ENCODE measurements at regions not wholly inside any gene's neighbourhood (a gene's known extent, or its start where the extent isn't known, plus 50 kb on each side); places are given as distances from the start of the nearest gene placed in this dataset.

- TF ChIP-seq EZH2phosphoT487 (conservative IDR thresholded peaks at IDR 0.05; ENCODE audit: low read length): no peak
- TF ChIP-seq CTCF (IDR thresholded peaks at IDR 0.05; ENCODE audit: insufficient read depth, low read length, poor library complexity, severe bottlenecking): no peak
- Histone ChIP-seq H2AFZ (ENCODE audit: low read depth, low read length, severe bottlenecking) (no peak overlapping the region), H3K9me3 (ENCODE audit: insufficient read depth, low read length) (no peaks in the 10 kb centered on the region), H3K4me3 (ENCODE audit: insufficient read depth, low read length, poor library complexity, severe bottlenecking) (no peak overlapping the region), H3K79me2 (ENCODE audit: insufficient read depth, low read length) (no peaks in the 10 kb centered on the region), H4K20me1 (ENCODE audit: low read depth, low read length) (no peaks in the 10 kb centered on the region), H3K27me3 (ENCODE audit: low read length) (no peaks in the 10 kb centered on the region), H3K9me2 (replicated peaks; ENCODE audit: insufficient read depth, low read length) (no peaks in the 10 kb centered on the region), H3K27ac (ENCODE audit: low read depth, low read length) (no peak overlapping the region), H3K36me3 (ENCODE audit: low read length) (no peaks in the 10 kb centered on the region), H3K9ac (ENCODE audit: low read length) (no peak overlapping the region), H3F3A (ENCODE audit: insufficient read depth) (no peaks in the 10 kb centered on the region), H3K4me2 (ENCODE audit: low read depth, low read length, poor library complexity, severe bottlenecking) (no peak overlapping the region)
Measured at GRCh38 chr11:92848578-92848977, 120.9 kb upstream of the MTNR1B start.

- H4K20me1 ChIP-seq (ENCODE audit: low read depth, low read length): no peaks in the 10 kb centered on the region
- no peaks in the 10 kb centered on the region for H3K9me3 ChIP-seq (ENCODE audit: insufficient read depth, low read length)
- no peak overlapping the region for H3K9ac ChIP-seq (ENCODE audit: low read length)
- no peaks in the 10 kb centered on the region for H3K27me3 ChIP-seq (ENCODE audit: low read length)
- no peak overlapping the region for H3K4me3 ChIP-seq (ENCODE audit: insufficient read depth, low read length, poor library complexity, severe bottlenecking)
- H2AFZ ChIP-seq (ENCODE audit: low read depth, low read length, severe bottlenecking): no peak overlapping the region
- no peaks in the 10 kb centered on the region for H3K79me2 ChIP-seq (ENCODE audit: insufficient read depth, low read length)
- no peak overlapping the region for H3K27ac ChIP-seq (ENCODE audit: low read depth, low read length)
- H3K36me3 ChIP-seq (ENCODE audit: low read length): no peaks in the 10 kb centered on the region
- no peak for TF ChIP-seq EZH2phosphoT487 (conservative IDR thresholded peaks at IDR 0.05; ENCODE audit: low read length)
- TF ChIP-seq CTCF (IDR thresholded peaks at IDR 0.05; ENCODE audit: insufficient read depth, low read length, poor library complexity, severe bottlenecking): no peak
- H3K4me2 ChIP-seq (ENCODE audit: low read depth, low read length, poor library complexity, severe bottlenecking): no peak overlapping the region
- no peaks in the 10 kb centered on the region for H3K9me2 ChIP-seq (replicated peaks; ENCODE audit: insufficient read depth, low read length)
- H3F3A ChIP-seq (ENCODE audit: insufficient read depth): no peaks in the 10 kb centered on the region
Measured at GRCh38 chr11:92850296-92850826, 119.1 kb upstream of the MTNR1B start.

- Histone ChIP-seq H3F3A (ENCODE audit: insufficient read depth) (no peaks in the 10 kb centered on the region), H3K9ac (ENCODE audit: low read length) (no peak overlapping the region), H3K9me3 (ENCODE audit: insufficient read depth, low read length) (no peaks in the 10 kb centered on the region), H3K27ac (ENCODE audit: low read depth, low read length) (no peak overlapping the region), H3K4me2 (ENCODE audit: low read depth, low read length, poor library complexity, severe bottlenecking) (no peak overlapping the region), H3K79me2 (ENCODE audit: insufficient read depth, low read length) (no peaks in the 10 kb centered on the region), H2AFZ (ENCODE audit: low read depth, low read length, severe bottlenecking) (no peak overlapping the region), H3K36me3 (ENCODE audit: low read length) (no peaks in the 10 kb centered on the region), H4K20me1 (ENCODE audit: low read depth, low read length) (no peaks in the 10 kb centered on the region), H3K4me3 (ENCODE audit: insufficient read depth, low read length, poor library complexity, severe bottlenecking) (no peak overlapping the region), H3K9me2 (replicated peaks; ENCODE audit: insufficient read depth, low read length) (no peaks in the 10 kb centered on the region), H3K27me3 (ENCODE audit: low read length) (no peaks in the 10 kb centered on the region)
- TF ChIP-seq CTCF (IDR thresholded peaks at IDR 0.05; ENCODE audit: insufficient read depth, low read length, poor library complexity, severe bottlenecking) (no peak), EZH2phosphoT487 (conservative IDR thresholded peaks at IDR 0.05; ENCODE audit: low read length) (no peak)
Measured at GRCh38 chr11:92852229-92852628, 117.2 kb upstream of the MTNR1B start.

All from SU-DHL-6 (cell line).